Astrocyte (in vitro differentiated cells and primary cell): ENCODE measurements at regions not wholly inside any gene's neighbourhood (a gene's known extent, or its start where the extent isn't known, plus 50 kb on each side); places are given as distances from the start of the nearest gene placed in this dataset.

ENCODE experiments used
- DNase-seq: peaks from one replicate; pipeline ENCODE4 v3.0.0-alpha.2; 2010; ENCODE audit warnings: low read depth
- FAIRE-seq: peaks from 2 replicates; lab custom pipeline; 2011; peaks lifted over from hg19 to GRCh38; lab: Jason Lieb, UNC
- H2AFZ ChIP-seq: 2 replicates; pipeline ENCODE4 v1.6.0; 2012; ENCODE audit warnings: low read depth, low read length, inconsistent platforms
- H3K27ac ChIP-seq: 2 replicates; pipeline ENCODE4 v1.5.1; 2011; ENCODE audit warnings: low read depth, low read length, inconsistent platforms
- H3K27me3 ChIP-seq: 2 replicates; pipeline ENCODE4 v1.6.0; 2011; ENCODE audit warnings: low read length, inconsistent platforms; ENCODE audit not compliant: insufficient read depth
- H3K36me3 ChIP-seq: 2 replicates; pipeline ENCODE4 v1.5.1; 2011; ENCODE audit warnings: low read length, inconsistent platforms; ENCODE audit not compliant: insufficient read depth
- H3K4me1 ChIP-seq: 2 replicates; pipeline ENCODE4 v1.5.1; 2011; ENCODE audit warnings: low read length, inconsistent platforms; ENCODE audit not compliant: insufficient read depth
- H3K4me2 ChIP-seq: 2 replicates; pipeline ENCODE4 v1.6.0; 2012; ENCODE audit warnings: low read length, inconsistent platforms
- H3K4me3 ChIP-seq: 2 replicates; pipeline ENCODE4 v1.5.1; 2011; ENCODE audit warnings: low read depth, mild to moderate bottlenecking, low read length, inconsistent platforms; ENCODE audit not compliant: insufficient read depth
- H3K79me2 ChIP-seq: 2 replicates; pipeline ENCODE4 v1.6.0; 2012; ENCODE audit warnings: mild to moderate bottlenecking, low read length, inconsistent platforms; ENCODE audit not compliant: insufficient read depth
- H3K9ac ChIP-seq: 2 replicates; pipeline ENCODE4 v1.6.0; 2012; ENCODE audit warnings: mild to moderate bottlenecking, low read length, inconsistent platforms
- H3K9me3 ChIP-seq: 2 replicates; pipeline ENCODE4 v1.5.1; 2012; ENCODE audit warnings: low read depth, mild to moderate bottlenecking, low read length, inconsistent platforms; ENCODE audit not compliant: insufficient read depth
- H4K20me1 ChIP-seq: 2 replicates; pipeline ENCODE4 v1.6.0; 2012; ENCODE audit warnings: low read length, inconsistent platforms; ENCODE audit not compliant: insufficient read depth
- H3K27ac Mint-ChIP-seq: one replicate; pipeline ENCODE4 v1.8.0; 2021; ENCODE audit warnings: mild to moderate bottlenecking, mixed read lengths; ENCODE audit not compliant: unreplicated experiment
- H3K27me3 Mint-ChIP-seq: one replicate; pipeline ENCODE4 v1.8.0; 2021; ENCODE audit warnings: low read depth, mixed read lengths; ENCODE audit not compliant: unreplicated experiment
- H3K36me3 Mint-ChIP-seq: one replicate; pipeline ENCODE4 v1.8.0; 2021; ENCODE audit warnings: low read depth, mixed read lengths; ENCODE audit not compliant: unreplicated experiment
- H3K4me1 Mint-ChIP-seq: one replicate; pipeline ENCODE4 v1.8.0; 2021; ENCODE audit warnings: low read depth, mixed read lengths; ENCODE audit not compliant: unreplicated experiment
- H3K4me3 Mint-ChIP-seq: one replicate; pipeline ENCODE4 v1.8.0; 2021; ENCODE audit warnings: mild to moderate bottlenecking, moderate library complexity, mixed read lengths; ENCODE audit not compliant: unreplicated experiment
- H3K9me3 Mint-ChIP-seq: one replicate; pipeline ENCODE4 v1.8.0; 2021; ENCODE audit warnings: mild to moderate bottlenecking, mixed read lengths; ENCODE audit not compliant: unreplicated experiment
- EZH2 ChIP-seq: IDR thresholded peaks from 2 replicates; pipeline ENCODE4 v1.6.1; 2012; ENCODE audit warnings: mild to moderate bottlenecking, low read length, inconsistent platforms; ENCODE audit not compliant: insufficient read depth
- TF ChIP-seq, protein P1 (sequence below): IDR thresholded peaks from 2 replicates; pipeline ENCODE4 v1.5.1; 2011; ENCODE audit warnings: low read depth, mild to moderate bottlenecking, inconsistent platforms, low read length, moderate library complexity; ENCODE audit not compliant: insufficient read depth

DNA sequence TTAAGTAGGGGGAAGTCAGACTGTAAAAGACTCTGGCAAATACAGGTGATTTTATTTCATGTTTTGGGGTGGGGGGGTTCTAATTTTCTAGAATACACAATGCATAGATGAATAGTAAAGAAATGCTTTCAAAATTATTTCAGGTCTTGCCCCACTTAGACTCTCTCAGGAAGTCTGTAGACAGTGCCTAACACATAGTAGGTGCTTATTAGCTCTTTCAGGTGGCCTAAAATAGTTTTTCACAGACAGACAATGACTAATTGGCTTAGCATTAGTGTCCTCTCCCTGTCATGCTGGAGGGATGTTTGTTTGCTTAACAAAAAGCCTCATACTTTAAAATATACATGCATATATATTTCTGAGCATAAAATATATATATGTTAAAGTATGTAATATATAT lies 366.0 kb downstream of the SOX9 start:
- no peak for DNase-seq
- Histone ChIP-seq H3K4me2 (no peak overlapping the region), H3K79me2 (peaks cover 87% of the 10 kb centered on the region), H3K4me1 (no peaks in the 10 kb centered on the region), H3K27me3 (no peaks in the 10 kb centered on the region), H3K4me3 (no peak overlapping the region), H4K20me1 (peaks cover 70% of the 10 kb centered on the region), H2AFZ (no peak overlapping the region), H3K27ac (no peak overlapping the region), H3K36me3 (no peaks in the 10 kb centered on the region), H3K9me3 (no peaks in the 10 kb centered on the region), H3K9ac (no peak overlapping the region)
- H3K4me3 Mint-ChIP-seq = no peak overlapping the region
- TF ChIP-seq, protein P1, sequence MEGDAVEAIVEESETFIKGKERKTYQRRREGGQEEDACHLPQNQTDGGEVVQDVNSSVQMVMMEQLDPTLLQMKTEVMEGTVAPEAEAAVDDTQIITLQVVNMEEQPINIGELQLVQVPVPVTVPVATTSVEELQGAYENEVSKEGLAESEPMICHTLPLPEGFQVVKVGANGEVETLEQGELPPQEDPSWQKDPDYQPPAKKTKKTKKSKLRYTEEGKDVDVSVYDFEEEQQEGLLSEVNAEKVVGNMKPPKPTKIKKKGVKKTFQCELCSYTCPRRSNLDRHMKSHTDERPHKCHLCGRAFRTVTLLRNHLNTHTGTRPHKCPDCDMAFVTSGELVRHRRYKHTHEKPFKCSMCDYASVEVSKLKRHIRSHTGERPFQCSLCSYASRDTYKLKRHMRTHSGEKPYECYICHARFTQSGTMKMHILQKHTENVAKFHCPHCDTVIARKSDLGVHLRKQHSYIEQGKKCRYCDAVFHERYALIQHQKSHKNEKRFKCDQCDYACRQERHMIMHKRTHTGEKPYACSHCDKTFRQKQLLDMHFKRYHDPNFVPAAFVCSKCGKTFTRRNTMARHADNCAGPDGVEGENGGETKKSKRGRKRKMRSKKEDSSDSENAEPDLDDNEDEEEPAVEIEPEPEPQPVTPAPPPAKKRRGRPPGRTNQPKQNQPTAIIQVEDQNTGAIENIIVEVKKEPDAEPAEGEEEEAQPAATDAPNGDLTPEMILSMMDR = no peak
- no peak for TF ChIP-seq EZH2
- no peak for FAIRE-seq
- H3K4me1 Mint-ChIP-seq = peaks cover 12% of the 10 kb centered on the region
- H3K27me3 Mint-ChIP-seq = no peaks in the 10 kb centered on the region
- H3K9me3 Mint-ChIP-seq = peaks cover 5% of the 10 kb centered on the region
- peaks cover 10% of the 10 kb centered on the region for H3K36me3 Mint-ChIP-seq
- H3K27ac Mint-ChIP-seq = no peak overlapping the region

DNA sequence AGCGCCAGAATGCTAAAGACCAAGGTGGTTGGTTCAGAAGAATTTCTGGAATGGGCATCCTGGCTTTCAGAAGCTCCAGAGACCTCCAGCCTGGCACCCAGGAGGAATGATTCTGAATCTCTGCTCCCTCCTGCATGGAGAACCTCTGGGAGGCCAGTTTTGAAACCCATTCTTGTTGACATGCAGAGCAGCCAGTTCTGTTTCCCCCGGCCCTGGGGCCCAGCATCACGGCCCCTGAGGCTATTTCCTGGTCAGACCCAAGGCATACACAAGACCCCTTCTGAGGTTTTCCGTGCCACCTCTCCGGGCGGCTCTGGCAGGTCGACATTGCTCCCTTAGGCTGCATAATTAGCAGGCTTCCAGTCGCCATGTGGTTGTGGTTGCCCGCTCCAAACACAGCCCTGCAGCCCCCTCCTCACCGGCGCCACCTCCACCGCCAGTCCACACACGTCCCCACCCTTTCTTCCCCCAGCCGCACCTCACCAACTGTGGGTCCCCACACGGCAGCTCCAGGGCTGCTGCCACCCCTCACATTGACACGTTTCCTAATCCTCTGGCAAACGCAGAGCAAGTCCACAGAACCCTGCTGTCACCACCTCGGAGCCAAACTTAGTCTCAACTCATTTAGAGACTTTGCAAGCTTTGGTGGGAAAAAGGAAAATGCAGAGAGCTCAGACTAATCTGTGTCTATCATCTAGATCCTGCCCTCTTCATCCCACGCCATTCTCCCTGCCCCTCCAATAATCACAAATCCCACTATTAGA lies 367.1 kb downstream of the SOX9 start:
- no peak overlapping the region for H3K9ac ChIP-seq
- H3K36me3 ChIP-seq = no peaks in the 10 kb centered on the region
- no peak for FAIRE-seq
- no peak overlapping the region for H3K4me3 Mint-ChIP-seq
- no peaks in the 10 kb centered on the region for H3K27me3 Mint-ChIP-seq
- no peaks in the 10 kb centered on the region for H3K27me3 ChIP-seq
- peaks cover 73% of the 10 kb centered on the region for H4K20me1 ChIP-seq
- no peak overlapping the region for H2AFZ ChIP-seq
- no peak for DNase-seq
- H3K27ac Mint-ChIP-seq = no peak overlapping the region
- H3K27ac ChIP-seq = no peak overlapping the region
- H3K4me1 Mint-ChIP-seq = peaks cover 12% of the 10 kb centered on the region
- H3K79me2 ChIP-seq = peaks cover 87% of the 10 kb centered on the region
- no peak overlapping the region for H3K4me3 ChIP-seq
- H3K36me3 Mint-ChIP-seq = peaks cover 8% of the 10 kb centered on the region
- H3K9me3 ChIP-seq = no peaks in the 10 kb centered on the region
- no peaks in the 10 kb centered on the region for H3K4me1 ChIP-seq
- peaks cover 5% of the 10 kb centered on the region for H3K9me3 Mint-ChIP-seq
- TF ChIP-seq, protein P1 = no peak
- no peak for TF ChIP-seq EZH2
- H3K4me2 ChIP-seq = no peak overlapping the region
